ENCODE measurements at regions not wholly inside any gene's neighbourhood (a gene's known extent, or its start where the extent isn't known, plus 50 kb on each side); places are given as distances from the start of the nearest gene placed in this dataset.

- ChIA-PET POLR2A (no interaction called here), CTCF (no interaction called here)
- no peak overlapping the region for H3K27ac Mint-ChIP-seq
- peaks cover 3% of the 10 kb centered on the region for H3K36me3 Mint-ChIP-seq (ENCODE audit: low read depth)
- no peak overlapping the region for H3K4me3 Mint-ChIP-seq
- intact Hi-C loops (cut with micrococcal nuclease): no loop called here
- DNase-seq: no peak
- peaks cover 5% of the 10 kb centered on the region for H3K9me3 Mint-ChIP-seq
- no peak for TF ChIP-seq CTCF (IDR thresholded peaks at IDR 0.05)
- H3K27me3 Mint-ChIP-seq: peaks cover 7% of the 10 kb centered on the region
- peaks cover 5% of the 10 kb centered on the region for H3K4me1 Mint-ChIP-seq (ENCODE audit: low read depth)
- no peak for ATAC-seq
Measured at GRCh38 chr6:144898741-144899140, 613.6 kb downstream of the UTRN start.

GRCh38 chr6:144899161-144899560, 614.0 kb downstream of the UTRN start:
- TF ChIP-seq CTCF (IDR thresholded peaks at IDR 0.05): no peak
- Mint-ChIP-seq H3K4me1 (ENCODE audit: low read depth) (peaks cover 5% of the 10 kb centered on the region), H3K4me3 (no peak overlapping the region), H3K27me3 (peaks cover 7% of the 10 kb centered on the region), H3K36me3 (ENCODE audit: low read depth) (peaks cover 3% of the 10 kb centered on the region), H3K9me3 (peaks cover 5% of the 10 kb centered on the region), H3K27ac (no peak overlapping the region)
- ChIA-PET POLR2A (no interaction called here), CTCF (no interaction called here)
- no peak for DNase-seq
- no peak for ATAC-seq
- intact Hi-C loops (cut with micrococcal nuclease): no loop called here

- H3K9me3 Mint-ChIP-seq: peaks cover 5% of the 10 kb centered on the region
- H3K36me3 Mint-ChIP-seq (ENCODE audit: low read depth): peaks cover 3% of the 10 kb centered on the region
- TF ChIP-seq CTCF (IDR thresholded peaks at IDR 0.05): no peak
- CTCF ChIA-PET: no interaction called here
- ATAC-seq (no peak), DNase-seq (no peak)
- POLR2A ChIA-PET: no interaction called here
- peaks cover 7% of the 10 kb centered on the region for H3K27me3 Mint-ChIP-seq
- no peak overlapping the region for H3K4me3 Mint-ChIP-seq
- no peak overlapping the region for H3K27ac Mint-ChIP-seq
- peaks cover 5% of the 10 kb centered on the region for H3K4me1 Mint-ChIP-seq (ENCODE audit: low read depth)
- intact Hi-C loops (cut with micrococcal nuclease): no loop called here
Measured at GRCh38 chr6:144901412-144901811, 616.3 kb downstream of the UTRN start.

- intact Hi-C loops (cut with micrococcal nuclease): no loop called here
- POLR2A ChIA-PET: no interaction called here
- H3K36me3 Mint-ChIP-seq (ENCODE audit: low read depth): peaks cover 2% of the 10 kb centered on the region
Measured at GRCh38 chr6:144908004-144908403, 622.9 kb downstream of the UTRN start.

GRCh38 chr6:144909753-144910285, 624.7 kb downstream of the UTRN start:
- H3K27ac Mint-ChIP-seq: no peak overlapping the region
- H3K27me3 Mint-ChIP-seq: no peaks in the 10 kb centered on the region
- H3K4me1 Mint-ChIP-seq (ENCODE audit: low read depth): peaks cover 4% of the 10 kb centered on the region
- intact Hi-C loops (cut with micrococcal nuclease): no loop called here
- CTCF ChIA-PET: no interaction called here
- H3K9me3 Mint-ChIP-seq: no peaks in the 10 kb centered on the region
- H3K4me3 Mint-ChIP-seq: no peak overlapping the region
- no peak for ATAC-seq
- no peak for TF ChIP-seq CTCF (IDR thresholded peaks at IDR 0.05)
- POLR2A ChIA-PET: no interaction called here
- no peaks in the 10 kb centered on the region for H3K36me3 Mint-ChIP-seq (ENCODE audit: low read depth)
- no peak for DNase-seq

More at GRCh38 chr6:144908004-144908403, 622.9 kb downstream of the UTRN start:
- no peak overlapping the region for H3K27ac Mint-ChIP-seq
- TF ChIP-seq CTCF (IDR thresholded peaks at IDR 0.05): no peak
- DNase-seq (no peak), ATAC-seq (no peak)
- peaks cover 5% of the 10 kb centered on the region for H3K27me3 Mint-ChIP-seq
- H3K9me3 Mint-ChIP-seq: peaks cover 2% of the 10 kb centered on the region
- H3K4me3 Mint-ChIP-seq: no peak overlapping the region
- CTCF ChIA-PET: no interaction called here
- peaks cover 4% of the 10 kb centered on the region for H3K4me1 Mint-ChIP-seq (ENCODE audit: low read depth)
